Right atrium auricular region (tissue), 2 donors: ENCODE measurements at regions not wholly inside any gene's neighbourhood (a gene's known extent, or its start where the extent isn't known, plus 50 kb on each side); places are given as distances from the start of the nearest gene placed in this dataset.

ENCODE experiments used
- DNase-seq: peaks from one replicate; pipeline ENCODE4 v3.0.0-alpha.2; 2019; ENCODE audit warnings: low spot score
- H3K27ac ChIP-seq, 2 donors: fragments of 200-600 bp; sonication (generic); 1 replicate in 1 of 2; 2 replicates in 1 of 2; pipeline ENCODE4 v1.5.1; 2016 to 2019
- H3K27me3 ChIP-seq, 2 donors: fragments of 200-600 bp; sonication (generic); one replicate each; pipeline versions ENCODE4 v1.5.1 to v1.6.0; 2017 to 2019
- H3K36me3 ChIP-seq: fragments of 200-600 bp; sonication (generic); one replicate; pipeline ENCODE4 v1.5.1; 2016
- H3K4me1 ChIP-seq, 2 donors: fragments of 200-600 bp; sonication (generic); one replicate each; pipeline versions ENCODE4 v1.5.1 to v1.6.0; 2017 to 2019
- H3K4me3 ChIP-seq, 2 donors: fragments of 200-600 bp; sonication (generic); 1 replicate in 1 of 2; 2 replicates in 1 of 2; pipeline ENCODE4 v1.5.1; 2017 to 2019; ENCODE audit warnings: mild to moderate bottlenecking in 1 of 2, moderate library complexity in 1 of 2
- H3K9me3 ChIP-seq, 2 donors: fragments of 200-600 bp; sonication (generic); one replicate each; pipeline ENCODE4 v1.5.1; 2019
- TF ChIP-seq, protein P1 (sequence below), 2 donors: fragments of 200-600 bp; sonication (generic); IDR thresholded peaks; one replicate each; pipeline ENCODE4 v1.5.1; 2019; ENCODE audit warnings: antibody characterized with exemption in 2 of 2

GRCh38 chr10:128626397-128627000, 500.3 kb upstream of the MKI67 start:
- TF ChIP-seq, protein P1, sequence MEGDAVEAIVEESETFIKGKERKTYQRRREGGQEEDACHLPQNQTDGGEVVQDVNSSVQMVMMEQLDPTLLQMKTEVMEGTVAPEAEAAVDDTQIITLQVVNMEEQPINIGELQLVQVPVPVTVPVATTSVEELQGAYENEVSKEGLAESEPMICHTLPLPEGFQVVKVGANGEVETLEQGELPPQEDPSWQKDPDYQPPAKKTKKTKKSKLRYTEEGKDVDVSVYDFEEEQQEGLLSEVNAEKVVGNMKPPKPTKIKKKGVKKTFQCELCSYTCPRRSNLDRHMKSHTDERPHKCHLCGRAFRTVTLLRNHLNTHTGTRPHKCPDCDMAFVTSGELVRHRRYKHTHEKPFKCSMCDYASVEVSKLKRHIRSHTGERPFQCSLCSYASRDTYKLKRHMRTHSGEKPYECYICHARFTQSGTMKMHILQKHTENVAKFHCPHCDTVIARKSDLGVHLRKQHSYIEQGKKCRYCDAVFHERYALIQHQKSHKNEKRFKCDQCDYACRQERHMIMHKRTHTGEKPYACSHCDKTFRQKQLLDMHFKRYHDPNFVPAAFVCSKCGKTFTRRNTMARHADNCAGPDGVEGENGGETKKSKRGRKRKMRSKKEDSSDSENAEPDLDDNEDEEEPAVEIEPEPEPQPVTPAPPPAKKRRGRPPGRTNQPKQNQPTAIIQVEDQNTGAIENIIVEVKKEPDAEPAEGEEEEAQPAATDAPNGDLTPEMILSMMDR (IDR thresholded peaks at IDR 0.05), result no peak
- Histone ChIP-seq H3K9me3 (no peaks in the 10 kb centered on the region), H3K36me3 (no peaks in the 10 kb centered on the region), H3K4me3 (no peak overlapping the region), H3K27ac (no peak overlapping the region), H3K4me1 (no peaks in the 10 kb centered on the region), H3K27me3 (no peaks in the 10 kb centered on the region)
- DNase-seq, result no peak

GRCh38 chr10:128627811-128628210, 501.6 kb upstream of the MKI67 start:
- H3K27ac ChIP-seq, result no peak overlapping the region
- H3K27me3 ChIP-seq, result no peaks in the 10 kb centered on the region
- DNase-seq, result no peak
- no peaks in the 10 kb centered on the region for H3K36me3 ChIP-seq
- no peaks in the 10 kb centered on the region for H3K9me3 ChIP-seq
- TF ChIP-seq, protein P1 (IDR thresholded peaks at IDR 0.05), result no peak
- H3K4me3 ChIP-seq, result no peak overlapping the region
- no peaks in the 10 kb centered on the region for H3K4me1 ChIP-seq

GRCh38 chr10:128628252-128628651, 502.0 kb upstream of the MKI67 start:
- no peak for DNase-seq
- Histone ChIP-seq H3K36me3 (no peaks in the 10 kb centered on the region), H3K4me1 (no peaks in the 10 kb centered on the region), H3K27ac (no peak overlapping the region), H3K9me3 (no peaks in the 10 kb centered on the region), H3K27me3 (no peaks in the 10 kb centered on the region), H3K4me3 (no peak overlapping the region)
- TF ChIP-seq, protein P1 (IDR thresholded peaks at IDR 0.05), result no peak

DNA sequence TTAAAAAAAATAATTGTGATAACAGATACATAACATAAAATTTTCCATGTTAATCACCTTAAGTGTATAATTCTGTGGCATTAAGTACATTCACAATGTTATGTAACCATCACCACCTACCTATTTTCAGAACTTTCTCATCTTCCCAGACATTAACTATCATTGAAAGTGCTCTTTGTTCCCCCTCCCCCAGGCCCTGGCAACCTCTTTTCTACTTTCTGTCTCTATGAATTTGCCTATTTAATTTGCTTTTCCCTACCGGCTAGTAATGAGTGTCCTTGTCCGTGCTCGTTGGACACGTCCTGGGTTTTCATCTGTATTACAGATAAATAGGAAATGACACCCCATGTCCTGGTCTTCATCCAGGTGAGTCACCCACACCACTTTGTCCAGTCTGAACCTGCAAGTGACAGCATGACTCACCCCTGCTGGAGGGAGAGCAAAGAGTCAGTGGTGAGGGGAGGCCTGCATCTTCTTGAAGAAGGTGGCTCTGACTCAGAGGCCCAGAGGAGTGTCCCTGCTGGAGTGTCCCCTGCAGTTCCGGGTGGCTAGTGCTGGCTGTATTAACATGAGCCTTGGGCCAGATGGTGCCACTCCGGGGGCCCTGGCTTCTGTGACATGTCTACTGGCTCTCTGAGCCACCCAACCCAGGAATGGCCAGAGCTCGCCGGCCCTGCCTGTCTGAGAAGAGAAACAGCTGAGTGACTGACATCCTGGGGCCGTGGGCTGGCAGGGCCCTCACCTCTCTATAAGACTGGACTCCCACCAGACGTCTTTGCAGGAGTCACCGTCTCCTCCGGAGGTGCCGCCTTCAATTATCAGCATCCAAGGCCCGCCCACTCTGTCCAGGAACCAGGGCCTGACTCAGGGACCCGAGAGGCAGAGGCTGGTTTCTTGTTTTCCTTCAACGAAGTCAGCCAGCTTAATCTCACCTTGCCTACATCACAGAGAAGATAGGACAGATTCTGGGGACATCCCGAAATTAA, 503.2 kb upstream of the MKI67 start:
- TF ChIP-seq, protein P1 (IDR thresholded peaks at IDR 0.05), result no peak
- Histone ChIP-seq H3K27ac (no peak overlapping the region), H3K27me3 (no peaks in the 10 kb centered on the region), H3K4me1 (no peaks in the 10 kb centered on the region), H3K36me3 (no peaks in the 10 kb centered on the region), H3K9me3 (no peaks in the 10 kb centered on the region), H3K4me3 (no peak overlapping the region)
- DNase-seq, result no peak

DNA sequence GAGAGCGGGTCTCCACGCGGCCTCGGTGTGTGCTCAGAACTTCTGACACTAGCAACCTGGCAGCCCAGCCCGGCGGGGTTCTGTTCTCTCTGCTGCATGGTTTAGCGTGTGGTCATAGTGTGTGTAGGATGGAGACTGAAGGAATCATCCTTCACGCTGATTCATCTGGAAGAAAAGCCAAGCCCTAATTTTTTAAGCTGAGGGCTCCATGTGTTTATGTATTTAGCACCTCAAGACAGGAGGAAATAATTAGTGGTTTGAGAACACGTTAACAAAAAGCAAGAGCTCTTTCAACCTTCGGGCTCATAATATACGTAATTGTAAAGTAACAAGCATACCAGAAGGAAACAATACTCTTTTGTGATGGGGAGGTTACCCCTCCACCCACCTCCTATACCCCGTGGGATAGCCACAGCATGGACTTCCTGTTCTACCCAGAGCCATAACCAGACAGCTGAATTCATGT, 504.6 kb upstream of the MKI67 start:
- DNase-seq, result no peak
- H3K36me3 ChIP-seq, result no peaks in the 10 kb centered on the region
- no peaks in the 10 kb centered on the region for H3K27me3 ChIP-seq
- H3K4me1 ChIP-seq, result no peaks in the 10 kb centered on the region
- TF ChIP-seq, protein P1 (IDR thresholded peaks at IDR 0.05), result no peak
- no peak overlapping the region for H3K27ac ChIP-seq
- no peak overlapping the region for H3K4me3 ChIP-seq
- no peaks in the 10 kb centered on the region for H3K9me3 ChIP-seq
